HG02970 (cell line): ENCODE measurements at regions not wholly inside any gene's neighbourhood (a gene's known extent, or its start where the extent isn't known, plus 50 kb on each side); places are given as distances from the start of the nearest gene placed in this dataset.
"Not testable (repeated sequence)": the region's sequence is repeated elsewhere in the genome, so short reads cannot be mapped to it uniquely, and the experiment has no call there.

Experiments
- ATAC-seq: cut with Tn5 transposase; IDR thresholded peaks from one replicate; pipeline ENCODE4 v1.9.1; 2021; ENCODE audit warnings: mild to moderate bottlenecking, moderate library complexity, moderate number of reproducible peaks; ENCODE audit not compliant: unreplicated experiment, low FRiP score

DNA sequence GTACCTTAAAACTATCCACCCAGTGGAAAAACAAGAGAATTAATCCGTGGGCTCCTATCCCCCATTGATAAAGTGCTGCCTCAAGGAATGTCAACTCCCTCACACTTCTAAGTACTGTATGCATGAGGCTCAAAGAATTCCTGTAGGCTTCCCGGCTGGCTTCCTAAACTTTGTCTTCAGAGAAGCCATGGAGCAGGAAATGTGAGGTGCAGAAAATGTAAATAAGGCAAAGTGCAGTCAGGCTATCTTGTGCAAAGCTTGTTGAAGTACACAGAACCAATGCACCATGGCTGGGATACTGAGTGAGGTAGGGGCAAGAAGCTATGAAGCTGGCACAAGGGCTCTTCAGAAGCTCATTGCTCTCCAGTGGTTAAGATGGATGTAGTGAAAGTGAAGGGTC lies 611.0 kb downstream of the FSCB start:
- ATAC-seq: no peak

DNA sequence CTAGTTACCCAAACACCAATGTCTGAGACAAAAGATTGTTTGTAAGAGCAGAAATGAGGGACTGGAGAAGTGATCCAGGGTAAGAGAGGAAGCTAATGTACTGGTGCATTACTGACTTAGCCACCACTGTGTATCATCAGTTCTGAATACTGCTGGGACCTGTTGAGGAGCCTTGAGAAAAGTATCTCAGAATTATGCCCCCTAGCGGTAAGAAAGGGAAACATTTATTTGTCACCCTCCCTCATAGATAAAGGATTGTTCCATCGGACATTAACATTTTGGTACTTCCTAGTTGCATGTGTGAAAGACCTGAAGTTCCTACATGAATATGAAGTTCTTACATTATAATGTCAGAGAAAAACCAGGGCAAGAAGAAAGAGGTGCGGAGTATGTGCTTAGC lies 612.5 kb downstream of the FSCB start:
- ATAC-seq: no peak

DNA sequence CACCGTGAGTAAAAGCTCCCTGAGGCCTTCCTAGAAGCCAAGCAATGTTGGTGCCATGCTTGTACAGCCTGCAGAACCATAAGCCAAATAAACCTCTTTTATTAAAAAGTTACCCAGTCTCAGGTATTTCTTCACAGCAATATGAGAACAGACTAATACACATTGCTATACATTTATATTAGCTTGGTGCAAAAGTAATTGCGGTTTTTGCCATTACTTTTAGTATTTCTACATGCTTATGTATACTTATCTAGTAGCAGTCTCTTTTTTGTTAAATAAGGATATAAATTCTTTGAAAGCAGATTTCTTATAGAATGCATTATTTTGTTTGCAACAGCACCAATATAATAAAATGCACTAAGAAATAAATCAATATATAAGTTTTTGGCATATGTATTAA lies 619.6 kb downstream of the FSCB start:
- no peak for ATAC-seq

DNA sequence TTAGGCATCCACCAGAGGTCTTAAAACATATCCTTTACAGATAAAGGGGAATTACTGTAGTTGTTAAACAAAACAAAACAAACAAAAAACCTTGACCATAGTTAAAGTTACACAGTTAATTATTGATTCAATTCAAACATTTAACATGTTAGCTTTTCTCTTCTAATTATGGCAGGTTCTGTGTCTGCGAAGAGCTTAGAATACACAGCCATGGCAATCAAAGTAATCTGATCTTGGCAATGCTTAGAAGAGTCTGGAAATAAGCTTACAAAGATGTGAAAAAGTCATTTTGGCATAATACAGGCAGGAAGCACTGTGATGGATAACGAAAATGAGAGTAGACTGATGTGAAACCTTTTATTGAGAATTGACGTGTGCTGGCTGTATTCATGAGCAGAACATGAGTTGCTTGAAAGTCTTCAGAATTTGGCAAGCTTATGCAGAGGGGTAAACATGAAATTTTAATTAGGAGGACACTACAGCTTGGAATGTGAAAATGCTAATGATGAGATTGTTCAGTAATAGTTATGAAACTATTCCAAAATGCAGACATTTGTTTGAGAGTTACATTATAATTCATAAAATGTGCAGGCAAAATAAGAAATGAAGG lies 629.6 kb downstream of the FSCB start:
- ATAC-seq: no peak

DNA sequence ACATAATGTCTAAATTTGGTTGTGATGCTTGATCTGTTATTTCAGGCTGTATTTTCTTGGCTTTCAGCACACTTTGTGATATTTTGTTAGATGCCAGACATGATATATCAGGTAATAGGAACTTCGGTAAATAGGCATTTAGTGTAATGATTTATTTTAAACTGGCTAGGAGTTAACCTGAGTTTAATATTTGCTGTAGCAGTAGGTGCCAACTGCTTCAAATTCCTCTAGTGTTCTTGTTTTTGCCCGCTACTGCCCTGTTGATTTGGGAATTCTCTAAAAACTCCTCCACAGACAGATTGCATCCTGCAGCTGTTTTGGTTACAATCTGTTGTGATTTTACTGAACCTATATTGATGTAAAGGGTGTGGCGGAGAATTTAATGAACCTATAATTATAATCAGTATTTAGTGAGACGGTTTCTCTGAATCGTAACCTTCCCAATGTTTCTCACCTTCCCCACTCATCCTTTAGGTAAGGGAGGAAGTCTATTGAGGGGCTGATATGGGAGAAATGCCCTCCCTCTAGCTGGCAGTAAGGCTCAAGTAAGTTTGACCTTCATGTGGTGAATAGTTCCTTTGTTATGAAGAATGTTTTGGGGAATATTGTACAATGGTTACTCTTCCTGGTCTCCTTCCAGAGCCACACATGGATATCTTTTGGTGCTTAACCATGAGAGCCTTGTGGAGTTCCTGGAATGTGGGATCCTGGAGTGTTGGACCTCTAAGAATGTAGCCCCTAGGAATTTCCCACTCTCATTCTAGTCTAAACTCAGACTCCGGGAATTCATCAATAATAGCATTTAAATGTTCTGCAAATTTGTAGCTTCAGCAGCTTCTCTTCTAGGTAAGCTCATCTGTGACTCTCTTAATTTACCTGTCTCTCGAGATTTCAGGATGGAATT lies 634.1 kb downstream of the FSCB start:
- no peak for ATAC-seq

DNA sequence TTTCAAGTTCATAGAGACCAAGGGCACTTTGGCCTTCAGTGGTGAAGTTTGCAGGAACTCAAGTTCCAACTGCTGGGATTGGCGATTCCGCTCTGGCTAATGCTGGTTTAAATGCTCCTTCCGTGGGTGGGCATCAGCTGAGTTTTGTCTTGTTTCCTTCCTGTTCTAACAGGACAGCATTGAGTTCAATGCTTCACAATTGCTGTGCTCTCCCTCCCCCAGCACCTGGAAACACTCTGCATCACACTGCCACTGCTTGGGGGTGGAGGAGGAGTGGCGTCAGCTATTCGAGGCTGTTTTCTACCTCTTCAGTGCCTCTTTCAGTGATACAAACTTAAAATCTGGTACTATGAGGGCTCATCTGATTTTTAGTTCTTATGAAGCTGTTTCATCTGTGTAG lies 634.9 kb downstream of the FSCB start:
- ATAC-seq: no peak

DNA sequence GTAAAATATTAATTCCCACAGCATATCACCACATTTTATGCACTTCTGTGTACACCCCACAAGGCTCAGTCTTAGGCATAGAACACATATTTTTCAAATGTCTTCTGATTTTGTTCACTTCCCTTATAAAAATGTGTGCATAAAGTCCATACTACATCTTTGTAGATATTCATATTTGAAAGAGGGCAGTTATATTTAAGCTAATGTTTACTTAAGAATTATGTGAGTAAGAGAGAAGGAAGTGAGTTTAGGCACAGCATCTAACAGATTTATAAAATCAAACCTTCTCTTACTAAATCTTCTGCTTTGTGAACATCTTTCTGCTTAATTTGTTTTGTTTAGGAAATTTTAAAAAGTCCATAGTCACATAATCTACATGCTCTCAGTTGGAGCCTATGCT lies 648.1 kb downstream of the FSCB start:
- no peak for ATAC-seq

DNA sequence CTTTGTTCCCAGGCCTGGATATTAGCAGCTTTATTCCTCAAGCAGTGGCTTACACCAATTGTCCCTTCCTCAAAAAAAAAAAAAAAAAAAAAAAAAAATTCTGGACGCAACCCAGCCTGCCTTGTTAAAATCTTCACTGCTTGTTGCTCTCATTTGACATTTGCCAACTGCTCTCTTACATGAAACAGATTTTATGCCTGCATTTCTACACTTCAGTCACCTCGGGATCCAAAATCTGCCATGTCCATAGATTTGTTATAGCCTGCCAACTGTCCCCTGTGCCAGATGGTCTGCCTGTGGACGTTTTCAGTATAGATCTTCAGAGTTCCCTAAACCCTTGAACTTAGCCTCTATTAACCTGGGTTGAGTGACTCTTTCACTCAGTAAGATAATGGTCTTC lies 651.5 kb downstream of the FSCB start:
- ATAC-seq: no peak

DNA sequence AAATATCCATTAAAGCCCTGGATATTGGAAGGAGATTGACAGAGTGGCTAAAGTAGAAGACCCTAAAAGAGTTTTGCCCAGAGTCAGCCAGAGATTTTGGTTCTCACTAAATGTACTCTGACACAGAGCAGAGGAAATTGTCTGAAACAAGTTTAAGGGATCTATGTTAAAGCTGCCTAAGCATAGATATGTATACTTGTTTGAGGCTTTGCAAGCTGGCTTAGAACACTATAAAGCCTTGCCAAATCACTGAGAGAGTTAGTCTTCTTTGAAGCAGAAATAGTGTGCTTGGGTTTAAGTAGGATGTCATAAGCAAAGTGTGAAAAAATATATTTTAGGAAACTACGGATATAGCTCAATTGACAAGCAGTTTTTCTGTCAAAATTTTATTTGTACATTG lies 653.5 kb downstream of the FSCB start:
- no peak for ATAC-seq

DNA sequence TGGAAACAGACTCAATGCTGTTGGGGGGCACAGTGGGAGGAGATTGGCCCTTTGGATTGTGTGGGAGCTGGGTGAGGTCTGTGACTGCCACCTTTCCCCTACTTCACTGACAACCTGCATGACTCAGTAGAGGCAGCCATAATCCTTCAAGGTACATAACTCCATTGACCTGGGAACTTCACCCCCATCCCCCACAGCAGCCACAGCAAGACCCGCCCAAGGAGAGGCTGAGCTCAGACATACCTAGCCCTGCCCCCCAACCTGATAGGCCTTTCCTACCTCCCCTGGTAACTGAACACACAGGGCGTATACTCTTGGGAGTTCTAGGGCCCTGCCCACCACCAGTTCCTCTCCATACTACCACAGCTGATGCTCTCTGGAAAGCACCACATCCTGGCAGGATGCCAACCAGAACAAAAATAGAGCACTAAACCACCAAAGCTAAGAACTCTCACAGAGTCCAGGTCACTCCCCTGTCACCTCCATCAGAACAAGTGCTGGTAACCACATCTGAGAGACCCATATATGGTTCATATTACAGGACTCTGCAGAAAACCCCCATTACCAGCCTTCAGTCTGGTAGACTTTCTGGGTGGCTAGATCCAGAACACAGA lies 703.9 kb downstream of the FSCB start:
- no peak for ATAC-seq

DNA sequence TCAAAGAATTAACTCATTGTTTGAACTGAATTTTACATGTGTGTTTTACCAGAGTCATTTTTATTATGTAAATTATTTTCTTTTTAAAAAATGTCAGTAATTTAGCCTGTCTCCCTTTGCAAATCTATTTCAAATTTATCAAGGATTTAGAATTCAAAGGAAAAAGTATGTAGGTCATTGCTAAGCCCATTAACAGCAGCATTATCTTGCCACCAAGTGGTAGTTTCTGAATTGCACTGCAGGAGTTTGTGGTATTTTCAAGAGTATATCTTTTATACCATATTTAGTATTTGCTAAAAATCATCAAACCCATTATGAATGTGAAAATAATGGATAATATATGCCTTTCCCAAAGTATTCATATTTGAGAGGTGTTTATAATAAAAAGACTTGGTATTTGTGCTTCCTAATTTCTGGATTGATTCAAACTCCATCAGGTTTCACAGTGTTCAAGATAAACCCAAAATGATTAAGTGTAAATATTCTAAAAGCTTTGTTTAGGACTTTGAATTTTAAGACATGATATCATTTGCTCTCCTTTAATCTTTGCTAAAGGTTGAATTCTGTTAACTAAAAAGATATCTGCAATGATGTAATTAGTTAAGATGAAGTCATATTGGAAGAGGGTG lies 711.4 kb downstream of the FSCB start:
- no peak for ATAC-seq

DNA sequence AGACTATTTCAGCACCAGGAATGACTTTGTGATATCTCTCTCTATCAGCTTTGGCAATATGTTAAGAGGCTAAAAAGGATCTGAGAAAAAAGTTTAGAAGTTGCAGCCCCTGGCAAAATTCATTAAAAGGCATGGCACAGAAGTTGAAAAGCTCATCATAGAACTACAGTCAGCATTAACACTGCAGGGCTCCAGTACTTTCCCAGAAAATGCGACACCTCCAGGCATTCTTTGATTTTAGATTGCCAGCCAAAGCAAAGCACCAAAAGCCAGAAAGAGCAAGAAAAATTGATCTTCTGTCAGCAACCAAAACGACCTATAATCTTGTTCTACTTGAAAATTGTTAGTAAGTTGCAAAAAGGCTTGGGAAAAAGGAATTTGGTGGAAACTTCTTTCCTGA lies 713.5 kb downstream of the FSCB start:
- no peak for ATAC-seq

DNA sequence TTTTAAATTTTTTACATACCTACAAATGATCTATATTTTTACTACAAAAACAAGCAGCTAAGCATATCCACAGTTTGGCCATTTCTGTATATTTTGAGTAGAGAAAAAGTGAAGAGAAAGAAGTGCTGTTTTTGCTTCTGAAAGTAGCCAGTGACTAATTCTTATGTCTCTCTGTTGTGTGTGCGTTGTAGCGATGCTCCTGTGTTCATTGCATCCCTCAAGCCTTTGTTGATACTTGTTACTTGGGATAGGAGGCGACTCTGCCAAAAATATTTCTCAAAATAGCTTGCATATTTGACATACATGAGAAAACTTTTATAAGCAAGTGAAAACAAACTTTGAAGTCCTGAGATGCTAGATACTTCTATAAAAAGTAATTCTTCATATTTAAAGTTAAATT lies 714.1 kb downstream of the FSCB start:
- ATAC-seq: no peak

DNA sequence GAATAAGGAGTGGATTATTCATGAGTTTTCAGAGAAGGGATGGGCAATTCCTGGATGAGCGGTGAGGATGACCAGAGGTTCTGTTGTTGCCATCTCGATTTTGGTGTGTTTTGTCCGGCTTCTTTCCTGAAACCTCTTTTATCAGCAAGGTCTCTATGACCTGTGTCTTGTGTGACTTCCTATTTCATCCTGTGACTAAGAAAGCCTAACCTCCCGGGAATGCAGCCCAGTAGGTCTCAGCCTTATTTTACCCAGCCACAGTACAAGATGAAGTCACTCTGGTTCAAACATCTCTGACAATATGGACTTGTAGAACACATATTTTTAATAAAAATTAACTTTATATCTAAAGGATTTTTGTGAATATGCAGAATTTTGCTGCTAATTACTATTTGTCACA lies 716.4 kb downstream of the FSCB start:
- no peak for ATAC-seq

DNA sequence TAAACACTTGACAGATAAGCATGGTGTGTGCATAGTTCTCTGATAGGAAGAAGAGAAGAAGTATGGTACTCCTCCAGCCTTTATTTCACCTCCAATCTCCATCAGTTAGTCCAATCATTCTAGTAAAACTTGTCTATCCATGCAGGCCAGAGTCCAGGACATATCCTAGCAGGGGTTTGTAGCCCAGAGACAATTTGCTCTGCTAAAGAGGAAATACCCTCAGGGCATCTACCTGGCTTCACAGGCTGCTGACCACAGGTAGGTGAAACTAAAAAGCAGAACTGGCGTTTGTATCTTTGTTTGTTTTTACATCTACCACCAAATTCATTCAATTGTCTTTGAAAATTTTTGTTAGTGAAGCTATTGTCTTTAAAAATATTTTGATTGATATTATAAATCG lies 717.6 kb downstream of the FSCB start:
- no peak for ATAC-seq

DNA sequence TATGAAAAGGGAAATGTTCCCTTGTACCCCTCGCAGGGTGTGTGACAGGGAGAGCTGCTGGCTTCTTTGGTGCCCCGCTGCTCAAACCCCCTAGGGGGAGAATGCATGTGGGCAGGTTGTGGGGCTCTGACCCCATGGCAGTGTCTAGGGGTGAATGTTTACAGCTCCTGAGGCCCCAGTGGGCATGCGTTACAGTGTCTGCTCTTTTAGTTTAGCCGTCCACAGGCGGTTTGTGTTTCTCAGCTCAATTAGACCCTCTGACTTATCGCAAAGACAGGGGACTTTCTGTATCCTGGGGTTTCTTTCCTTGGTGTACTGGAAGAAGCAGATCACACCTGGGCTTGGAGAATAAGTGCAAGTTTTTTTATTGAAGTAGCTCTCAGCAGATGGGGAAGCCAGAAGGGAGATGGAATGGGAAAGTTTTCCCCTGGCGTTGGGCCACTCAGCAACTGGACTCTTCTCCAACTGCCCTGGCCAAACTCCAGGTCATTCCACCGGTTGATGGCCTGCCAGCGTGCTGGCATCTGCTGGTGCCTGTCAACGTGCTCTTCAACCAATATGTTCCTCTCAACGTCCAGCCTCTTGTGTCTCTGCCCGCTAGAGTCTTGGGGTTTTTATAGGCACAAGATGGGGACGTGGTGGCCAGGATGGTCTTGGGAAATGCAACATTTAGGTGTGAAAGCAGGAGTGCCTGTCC lies 720.9 kb downstream of the FSCB start:
- no peak for ATAC-seq

DNA sequence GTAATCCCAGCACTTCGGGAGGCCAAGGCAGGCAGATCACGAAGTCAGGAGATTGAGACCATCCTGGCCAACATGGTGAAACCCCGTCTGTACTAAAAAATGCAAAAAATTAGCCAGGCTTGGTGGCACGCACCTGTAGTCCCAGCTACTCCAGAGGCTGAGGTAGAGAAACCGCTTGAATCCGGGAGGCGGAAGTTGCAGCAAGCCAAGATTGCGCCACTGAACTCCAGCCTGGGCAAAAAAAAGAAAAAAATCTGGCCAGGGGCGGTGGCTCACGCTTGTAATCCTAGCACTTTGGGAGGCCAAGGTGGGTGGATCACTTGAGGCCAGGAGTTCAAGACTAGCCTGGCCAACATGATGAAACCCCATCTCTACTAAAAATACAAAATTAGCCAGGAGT lies 722.7 kb downstream of the FSCB start:
- ATAC-seq: not testable (repeated sequence)

DNA sequence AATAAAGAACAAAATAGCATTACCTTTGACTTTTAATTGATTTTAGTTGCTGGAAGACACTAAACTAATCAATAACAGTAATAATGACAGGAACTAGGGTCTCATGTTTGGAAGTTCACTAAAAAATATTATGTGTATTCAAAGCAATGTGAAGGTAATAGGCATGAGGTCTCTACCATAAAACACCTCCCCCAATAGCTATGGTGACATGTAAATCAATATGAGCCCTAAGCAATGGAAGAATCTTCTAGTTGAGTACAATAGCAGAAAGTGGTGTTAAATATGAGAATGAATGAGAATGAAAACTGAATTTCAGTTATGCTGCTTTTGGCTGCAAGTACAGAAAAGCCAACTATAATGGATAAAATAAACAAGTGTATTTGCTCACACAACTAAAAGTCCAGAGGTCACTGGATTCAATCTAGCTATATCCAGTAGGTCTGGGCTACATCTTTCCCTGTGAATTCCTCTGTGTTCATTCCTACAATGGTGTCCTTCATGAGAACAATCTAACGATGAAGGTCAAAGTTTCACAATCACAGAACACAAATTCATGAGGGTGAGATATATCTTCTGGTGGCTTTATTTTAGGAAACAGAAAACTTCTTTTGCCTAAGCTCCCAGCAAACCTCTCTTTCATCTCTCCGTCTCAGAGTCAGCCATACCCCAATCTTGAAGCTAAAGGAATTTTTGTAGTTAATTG lies 728.0 kb downstream of the FSCB start:
- ATAC-seq: no peak

DNA sequence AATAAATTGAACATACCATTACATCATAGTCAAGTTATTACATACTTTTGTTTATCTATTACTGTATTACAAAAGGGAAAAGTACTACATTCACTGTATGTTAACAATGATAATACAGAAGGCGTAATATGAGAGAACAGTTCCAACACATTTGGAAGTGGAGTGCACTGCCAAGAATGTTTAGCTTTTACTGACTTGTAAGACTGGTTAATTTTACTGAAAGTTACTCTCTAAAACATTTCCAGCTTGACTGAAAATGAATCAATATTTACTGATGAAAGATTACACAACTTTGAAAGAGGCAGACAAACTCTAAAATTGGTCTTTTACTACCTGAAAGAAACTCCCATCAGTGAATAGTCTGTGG lies 728.5 kb downstream of the FSCB start:
- no peak for ATAC-seq

DNA sequence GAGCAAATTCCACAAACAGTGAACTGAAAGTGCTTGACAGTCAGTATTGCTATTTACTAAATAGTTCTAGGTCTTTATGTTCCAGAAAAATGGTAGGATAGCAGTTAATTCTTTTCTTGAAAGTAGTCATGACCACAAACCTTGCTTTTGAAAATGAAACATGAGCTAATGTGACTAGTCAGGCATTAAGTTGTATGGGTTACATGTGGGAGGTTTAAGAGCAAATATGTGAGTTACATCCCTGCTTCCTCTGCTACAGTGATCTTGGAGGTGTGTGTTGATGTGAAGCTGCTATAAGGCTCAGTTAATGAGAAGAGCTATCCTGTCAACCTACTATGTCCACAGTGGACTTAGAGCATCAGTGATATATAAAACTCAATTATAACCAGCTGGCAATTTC lies 741.6 kb downstream of the FSCB start:
- ATAC-seq: no peak
